Psoas muscle (tissue), 7 donors: ENCODE measurements at regions not wholly inside any gene's neighbourhood (a gene's known extent, or its start where the extent isn't known, plus 50 kb on each side); places are given as distances from the start of the nearest gene placed in this dataset.

Source experiments
- ATAC-seq, 4 donors: fragments of 200-7000 bp; cut with Tn5 transposase; one replicate each; pipeline ENCODE4 v1.9.1; 2020; ENCODE audit warnings: moderate library complexity in 3 of 4, mild to moderate bottlenecking in 2 of 4
- DNase-seq, 2 donors: peaks; one replicate each; pipeline ENCODE4 v3.0.0-alpha.2; 2020
- H3K27ac ChIP-seq: fragments of 200-600 bp; one replicate; pipeline ENCODE4 v1.8.0; 2022
- H3K27me3 ChIP-seq, 3 donors: fragments of 200-600 bp in 1 of 3; one replicate each; pipeline versions ENCODE4 v1.6.1 to v1.8.0; 2013 to 2022; ENCODE audit warnings: low read length in 2 of 3, mild to moderate bottlenecking in 2 of 3, moderate library complexity in 1 of 3; ENCODE audit not compliant: insufficient read depth in 3 of 3
- H3K36me3 ChIP-seq, 2 donors: fragments of 200-600 bp in 1 of 2; one replicate each; pipeline versions ENCODE4 v1.6.1 to v1.8.0; 2013 to 2022; ENCODE audit warnings: low read depth in 1 of 2, mild to moderate bottlenecking in 1 of 2, moderate library complexity in 1 of 2; ENCODE audit not compliant: insufficient read depth in 1 of 2
- H3K4me1 ChIP-seq: fragments of 200-600 bp; one replicate; pipeline ENCODE4 v1.8.0; 2022
- H3K4me3 ChIP-seq: fragments of 200-600 bp; one replicate; pipeline ENCODE4 v1.8.0; 2022; ENCODE audit warnings: mild to moderate bottlenecking
- H3K9me3 ChIP-seq: fragments of 200-600 bp; one replicate; pipeline ENCODE4 v1.8.0; 2022
- CTCF ChIP-seq: fragments of 200-600 bp; IDR thresholded peaks from one replicate; pipeline ENCODE4 v1.8.0; 2022; ENCODE audit warnings: antibody characterized with exemption
- WGBS, 3 donors: extraction: QIAGEN DNeasy Blood & Tissue Kit; methylation state at CpG; one replicate each; pipeline versions ENCODE4 v1.1.6 to v1.1.7; 2013; 5-methylcytosine and 5-hydroxymethylcytosine counted together
- intact Hi-C, 2 donors: fragments of 100-400 bp; cut with DNase I; formaldehyde crosslinking; loops; one replicate each; pipeline versions ENCODE4 v1.11.0 to v1.14.2; 2022
- donor health status: healthy with polysubstance abuse.
- donor health status: DM: no; HTN: no; CAD: no; lungs with moderate emphysema.
- donor health status: Bipolar disorder and iron deficiency.
- donor health status: healthy.
- donor health status: DM: yes; HTN: yes; CAD: no.
- donor health status: DM: no; HTN: no; CAD: no.
- donor health status: DM: yes; HTN: yes; CAD: no.

- Histone ChIP-seq H3K4me3 (no peak overlapping the region), H3K4me1 (no peaks in the 10 kb centered on the region)
- 77 to 80% (median 78%) methylated on average over 5 of the region's 5 CpGs for WGBS, 3 donors
These were observed 160.7 kb downstream of the ICE1 start for GRCh38 chr5:5583023-5583765.

GRCh38 chr5:5581080-5581479 is 158.6 kb downstream of the ICE1 start:
- H3K4me1 ChIP-seq = no peaks in the 10 kb centered on the region
- TF ChIP-seq CTCF = no peak
- H3K4me3 ChIP-seq = no peak overlapping the region
- WGBS, 3 donors = 68 to 75% (median 69%) methylated on average over 3 of the region's 3 CpGs
- no peak overlapping the region for H3K27ac ChIP-seq
- DNase-seq (no peak), ATAC-seq (no peak)
- intact Hi-C loops = no loop called here
- no peaks in the 10 kb centered on the region for H3K36me3 ChIP-seq
- no peaks in the 10 kb centered on the region for H3K27me3 ChIP-seq
- H3K9me3 ChIP-seq = no peaks in the 10 kb centered on the region

More at GRCh38 chr5:5583023-5583765, 160.7 kb downstream of the ICE1 start:
- DNase-seq (no peak), ATAC-seq (no peak)
- intact Hi-C loops = no loop called here
- Histone ChIP-seq H3K36me3 (no peaks in the 10 kb centered on the region), H3K27me3 (no peaks in the 10 kb centered on the region), H3K27ac (no peak overlapping the region), H3K9me3 (no peaks in the 10 kb centered on the region)
- TF ChIP-seq CTCF = no peak

GRCh38 chr5:5576744-5577143 is 154.3 kb downstream of the ICE1 start:
- no peaks in the 10 kb centered on the region for H3K4me1 ChIP-seq
- DNase-seq (no peak), ATAC-seq (no peak)
- H3K36me3 ChIP-seq = no peaks in the 10 kb centered on the region
- H3K9me3 ChIP-seq = no peaks in the 10 kb centered on the region
- intact Hi-C loops = no loop called here
- peaks cover 0 to 2% (median 2%) of the 10 kb centered on the region in 3 donors for H3K27me3 ChIP-seq
- 41 to 68% (median 67%) methylated on average over 6 of the region's 6 CpGs for WGBS, 3 donors
- no peak for TF ChIP-seq CTCF
- H3K27ac ChIP-seq = no peak overlapping the region
- no peak overlapping the region for H3K4me3 ChIP-seq

GRCh38 chr5:5575461-5575860 is 153.0 kb downstream of the ICE1 start:
- Histone ChIP-seq H3K4me1 (no peaks in the 10 kb centered on the region), H3K27me3 (peaks cover 0 to 2% (median 2%) of the 10 kb centered on the region in 3 donors), H3K36me3 (no peaks in the 10 kb centered on the region), H3K9me3 (no peaks in the 10 kb centered on the region), H3K4me3 (no peak overlapping the region), H3K27ac (no peak overlapping the region)
- intact Hi-C loops = no loop called here
- ATAC-seq (no peak), DNase-seq (no peak)
- 67 to 76% (median 71%) methylated on average over 2 of the region's 2 CpGs for WGBS, 3 donors
- no peak for TF ChIP-seq CTCF
